Stimulated activated CD4-positive, alpha-beta T cell treated with anti-CD3 and anti-CD28 coated beads, Interleukin-1b, Interleukin-23, amount 100 ng/mL, for 4 hours (primary cell): ENCODE measurements at regions not wholly inside any gene's neighbourhood (a gene's known extent, or its start where the extent isn't known, plus 50 kb on each side); places are given as distances from the start of the nearest gene placed in this dataset.
"Not testable (repeated sequence)": the region's sequence is repeated elsewhere in the genome, so short reads cannot be mapped to it uniquely, and the experiment has no call there.

Source experiments
- DNase-seq, 2 donors: peaks; one replicate each; pipeline ENCODE4 v3.0.0-alpha.2; 2020; ENCODE audit warnings: low read depth in 2 of 2

- DNase-seq = no peak
Observed at GRCh38 chr5:4563400-4563799, 576.7 kb upstream of the ADAMTS16 start.

DNA sequence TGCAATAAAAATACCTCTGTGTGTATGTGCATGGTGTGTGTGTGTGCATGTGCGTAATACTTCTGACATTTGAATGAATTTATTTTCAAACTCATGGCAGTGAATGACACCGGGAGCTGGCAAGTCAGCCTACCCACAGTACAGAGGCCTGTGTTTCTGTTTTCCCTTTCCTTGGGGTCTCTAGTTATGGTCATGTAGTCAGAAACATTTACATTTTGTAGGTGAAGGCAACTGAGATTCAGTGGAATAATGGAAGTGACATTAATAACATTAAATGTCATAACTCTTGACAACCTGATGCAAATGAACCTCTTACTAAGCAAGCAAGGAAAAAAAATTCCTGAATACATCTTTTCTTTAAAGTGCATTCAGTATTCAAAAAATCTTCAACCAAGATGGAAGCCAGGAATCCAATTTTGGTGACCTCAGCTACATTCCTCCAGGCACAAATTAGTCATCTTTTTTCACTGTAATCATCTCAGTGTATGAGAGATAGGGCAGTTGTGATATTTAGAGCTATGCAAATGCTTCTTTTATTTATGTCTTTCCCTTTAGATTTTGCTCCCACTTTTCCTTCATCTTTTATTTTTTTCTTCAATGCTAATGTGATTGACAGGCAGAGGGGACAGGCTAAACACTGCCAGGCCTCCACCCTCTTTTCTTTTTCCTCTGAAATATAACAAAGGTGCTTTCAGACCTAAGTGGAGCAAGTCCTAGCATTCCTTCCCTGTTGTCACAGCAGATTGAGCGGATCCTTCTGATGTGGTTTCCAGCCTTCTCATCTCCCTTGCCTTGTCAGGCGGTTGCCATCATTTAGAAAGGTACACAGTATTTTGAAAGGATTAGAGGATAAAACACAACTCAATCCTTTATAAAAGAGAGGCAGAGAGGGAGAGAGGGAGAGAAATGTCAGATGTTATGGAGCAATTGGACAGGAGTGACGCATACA is 569.8 kb upstream of the ADAMTS16 start:
- no peak for DNase-seq

- no peak for DNase-seq
Observed at GRCh38 chr5:4571248-4571948, 568.7 kb upstream of the ADAMTS16 start.

GRCh38 chr5:4572311-4573100 is 567.6 kb upstream of the ADAMTS16 start:
- DNase-seq = no peak

- DNase-seq = no peak
Observed at GRCh38 chr5:4575608-4576007, 564.5 kb upstream of the ADAMTS16 start.

DNA sequence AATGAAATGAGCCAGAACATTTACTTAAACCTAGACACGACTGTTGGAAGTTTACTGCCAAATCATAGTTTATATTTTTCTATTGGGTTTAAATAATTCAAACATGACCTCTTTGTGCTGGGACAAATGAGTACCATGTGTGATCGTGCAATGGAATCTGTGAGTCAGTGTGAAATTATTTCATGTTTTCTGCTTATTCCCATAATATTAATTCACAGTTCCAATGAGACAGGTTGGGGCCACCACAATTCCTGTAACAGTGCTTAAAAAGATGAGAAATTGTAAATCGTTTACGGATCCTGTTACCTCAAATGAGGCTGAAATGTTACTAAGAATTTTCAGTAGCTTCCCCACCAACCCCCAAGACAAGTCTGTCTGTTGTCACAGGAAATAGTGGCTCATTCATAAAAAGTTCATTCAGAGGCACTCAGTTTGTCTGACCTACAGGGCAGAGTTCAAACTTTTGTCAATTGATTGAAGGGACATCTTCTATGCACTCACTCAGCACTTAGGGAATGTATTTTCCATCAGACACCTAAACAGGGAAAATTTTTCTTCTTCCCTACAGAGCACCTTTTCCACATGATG is 563.9 kb upstream of the ADAMTS16 start:
- no peak for DNase-seq

DNA sequence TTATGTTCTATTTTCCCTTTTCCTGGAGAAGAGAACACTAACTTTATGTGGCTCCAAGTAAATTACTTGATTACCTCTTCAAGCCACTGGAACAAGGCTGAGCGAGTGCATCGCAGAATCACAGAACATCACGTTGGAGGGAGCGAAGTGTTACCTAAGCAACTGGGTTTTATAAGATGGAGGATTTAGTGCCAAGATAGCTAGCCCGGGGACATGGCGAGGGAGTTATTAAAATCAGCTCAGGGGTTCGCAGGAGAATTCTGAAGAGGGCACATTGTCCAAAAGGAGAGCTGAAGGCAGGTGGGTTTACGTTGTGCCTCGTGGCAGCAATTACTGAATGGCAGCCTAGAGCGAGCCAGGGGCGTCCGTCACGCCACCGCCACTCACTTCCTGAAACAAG is 563.2 kb upstream of the ADAMTS16 start:
- DNase-seq = no peak

DNA sequence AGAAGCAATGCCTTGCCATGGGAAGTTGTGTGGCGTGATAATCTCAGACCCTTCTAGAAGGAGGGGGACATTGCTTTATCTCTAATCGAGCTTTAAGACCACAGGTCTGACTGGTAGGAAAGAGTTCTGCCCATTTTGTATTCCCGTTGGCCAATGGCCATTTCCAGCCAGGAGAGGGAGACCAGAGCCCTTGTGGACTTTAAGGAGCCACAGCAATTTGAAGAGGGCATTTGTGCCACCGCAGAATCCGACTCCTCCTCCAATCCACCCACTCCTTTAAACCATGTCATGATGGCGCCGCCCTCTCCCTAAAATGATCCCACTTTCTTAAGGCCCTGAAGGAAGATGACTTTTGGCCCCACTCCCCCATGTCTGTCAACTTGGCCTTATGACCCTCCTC is 560.5 kb upstream of the ADAMTS16 start:
- DNase-seq = no peak

GRCh38 chr5:4580772-4581171 is 559.4 kb upstream of the ADAMTS16 start:
- DNase-seq = no peak

- no peak for DNase-seq
Observed at GRCh38 chr5:4581289-4581688, 558.8 kb upstream of the ADAMTS16 start.

GRCh38 chr5:4584982-4585381 is 555.1 kb upstream of the ADAMTS16 start:
- no peak for DNase-seq

- no peak for DNase-seq
Observed at GRCh38 chr5:4613440-4613839, 526.7 kb upstream of the ADAMTS16 start.

DNA sequence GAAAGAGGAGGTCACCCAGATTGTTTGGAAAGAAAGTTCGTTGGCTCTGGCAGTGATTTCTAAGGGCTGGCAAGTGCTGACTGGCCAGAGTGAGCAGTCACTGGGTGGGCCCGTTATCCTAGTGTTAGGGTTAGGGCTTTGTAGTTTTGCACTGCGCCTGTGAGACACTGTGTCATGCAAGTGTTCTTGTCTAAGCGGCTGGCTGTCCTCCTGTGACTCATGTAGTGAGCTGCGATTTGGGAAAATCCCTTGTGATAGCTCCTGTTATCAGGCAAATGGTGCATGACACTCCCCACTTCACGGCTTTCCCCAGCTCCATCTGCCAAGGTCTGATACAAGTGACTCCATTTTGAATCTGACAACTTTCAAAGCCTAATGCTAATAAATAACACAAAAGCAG is 526.0 kb upstream of the ADAMTS16 start:
- no peak for DNase-seq

- not testable (repeated sequence) for DNase-seq
Observed at GRCh38 chr5:4615369-4615768, 524.8 kb upstream of the ADAMTS16 start.

GRCh38 chr5:4625206-4625896 is 514.8 kb upstream of the ADAMTS16 start:
- DNase-seq = no peak

DNA sequence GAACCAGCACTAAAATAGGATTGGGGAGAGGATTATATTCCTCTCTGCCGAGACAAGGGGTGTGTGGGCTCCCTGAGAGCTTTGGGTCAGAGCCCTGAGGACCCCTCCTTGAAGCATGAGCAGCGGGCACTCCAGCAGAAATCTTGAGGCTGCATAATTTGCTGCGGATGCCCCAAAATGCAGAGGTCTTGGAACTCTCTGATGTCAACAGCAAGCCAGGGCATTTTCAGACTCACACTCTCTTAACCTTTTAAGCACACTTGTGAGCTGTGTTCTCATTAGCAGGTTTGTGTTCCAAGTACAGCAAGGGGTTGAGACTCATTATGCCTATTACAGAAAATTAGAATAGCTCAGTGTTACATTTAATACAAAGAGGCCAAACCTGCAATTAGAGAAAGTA is 513.0 kb upstream of the ADAMTS16 start:
- no peak for DNase-seq

- no peak for DNase-seq
Observed at GRCh38 chr5:4627929-4628328, 512.2 kb upstream of the ADAMTS16 start.

DNA sequence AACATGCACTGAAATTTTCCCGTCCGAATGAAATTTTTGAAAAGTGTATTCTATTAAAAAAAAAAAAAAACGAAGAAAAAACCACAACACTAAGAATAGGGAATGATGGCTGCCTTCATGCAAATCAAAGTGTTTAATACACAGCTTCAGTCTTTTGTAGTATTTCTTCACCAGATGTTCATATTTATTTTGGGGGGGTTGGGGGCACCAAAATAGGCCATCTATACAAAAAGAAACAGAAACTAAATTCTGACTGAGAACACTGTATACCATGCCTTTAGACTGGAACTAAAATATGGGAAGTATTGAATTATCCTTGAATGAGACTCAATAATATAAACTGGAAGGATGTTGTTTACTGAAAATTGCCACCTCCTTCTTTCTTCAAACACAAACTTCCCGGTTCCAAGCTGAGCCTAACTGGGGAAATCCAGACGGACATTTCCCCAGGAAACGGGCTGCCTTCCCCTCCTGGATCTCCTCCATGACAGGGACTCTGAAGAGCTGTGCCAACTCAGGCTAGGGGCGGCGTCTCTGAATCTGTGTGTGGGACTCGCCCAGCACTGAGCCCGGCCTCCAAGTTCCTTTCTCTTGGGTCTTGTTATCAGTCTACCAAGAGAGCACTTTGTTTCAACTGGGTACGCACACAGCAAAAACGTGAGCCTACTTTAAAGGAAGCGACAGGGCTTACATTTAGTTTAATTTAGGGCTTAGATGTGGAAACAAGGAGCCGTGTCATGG is 511.3 kb upstream of the ADAMTS16 start:
- DNase-seq = no peak

DNA sequence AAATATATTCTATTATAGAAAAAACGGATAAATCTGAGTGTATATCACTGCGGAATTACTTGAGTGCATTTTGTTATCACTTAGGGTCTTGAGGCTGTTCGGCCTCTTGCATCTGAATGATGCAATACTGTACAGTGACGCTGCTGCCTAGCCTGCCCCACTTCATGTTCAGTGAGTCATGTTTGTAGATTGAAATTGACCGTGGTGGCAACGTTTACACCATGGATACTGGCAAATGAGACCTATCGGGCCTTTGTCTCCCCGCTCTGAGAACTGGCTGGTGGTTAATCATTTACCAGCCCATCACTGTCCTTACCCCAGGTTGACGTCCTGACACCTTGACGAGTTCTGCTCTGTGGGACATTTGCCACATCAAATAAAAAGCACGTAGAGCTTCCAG is 510.1 kb upstream of the ADAMTS16 start:
- no peak for DNase-seq

GRCh38 chr5:4634342-4634741 is 505.8 kb upstream of the ADAMTS16 start:
- DNase-seq = no peak

GRCh38 chr5:4636378-4636777 is 503.8 kb upstream of the ADAMTS16 start:
- DNase-seq = no peak
